ENCODE measurements at regions not wholly inside any gene's neighbourhood (a gene's known extent, or its start where the extent isn't known, plus 50 kb on each side); places are given as distances from the start of the nearest gene placed in this dataset.

DNA sequence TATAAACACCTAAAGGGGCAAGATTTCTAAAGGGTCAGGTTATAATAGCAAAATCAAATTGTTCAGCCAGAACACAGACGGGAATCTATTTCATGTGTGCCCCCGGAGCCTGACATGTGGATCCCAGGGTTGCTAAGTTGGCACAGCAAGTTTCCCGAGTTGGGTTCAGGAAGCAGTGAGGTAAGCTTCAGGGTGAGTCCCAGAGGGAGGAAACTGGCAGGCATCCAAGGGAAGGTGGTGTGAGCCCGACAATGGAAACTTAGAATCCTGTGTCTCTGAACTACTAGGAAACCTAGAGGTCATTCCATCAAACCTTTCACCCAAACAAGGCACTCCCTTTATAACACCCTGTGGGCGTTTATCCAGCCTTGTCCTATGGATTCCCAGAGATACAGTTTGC, 98.4 kb downstream of the ADRB2 start:
- TF ChIP-seq GATA1 (IDR thresholded peaks at IDR 0.05; ENCODE audit: low read depth, low read length) (no peak), POLR2A (IDR thresholded peaks at IDR 0.05; ENCODE audit: low read length) (no peak)
- no peak for DNase-seq

DNA sequence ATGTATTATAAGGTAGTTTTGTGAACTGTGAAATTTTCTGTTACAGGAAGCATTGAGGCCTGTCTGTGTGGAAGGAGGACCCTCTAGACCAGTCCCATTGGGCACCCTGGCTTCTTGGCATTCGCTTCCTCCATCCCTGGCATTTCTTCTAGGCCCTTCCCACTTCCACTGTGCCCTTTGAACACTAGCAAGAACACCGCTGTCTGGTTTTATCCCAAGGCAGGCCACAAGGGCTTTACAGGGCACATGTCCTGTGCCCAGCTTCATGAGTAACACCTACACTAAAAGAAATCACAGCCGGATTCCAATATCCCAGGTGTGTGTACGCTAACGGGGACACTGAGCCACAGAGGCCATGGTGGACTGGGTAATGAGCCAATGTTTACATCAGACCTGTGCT, 99.8 kb downstream of the ADRB2 start:
- TF ChIP-seq GATA1 (IDR thresholded peaks at IDR 0.05; ENCODE audit: low read depth, low read length): no peak
- TF ChIP-seq POLR2A (IDR thresholded peaks at IDR 0.05; ENCODE audit: low read length): no peak
- DNase-seq: no peak

DNA sequence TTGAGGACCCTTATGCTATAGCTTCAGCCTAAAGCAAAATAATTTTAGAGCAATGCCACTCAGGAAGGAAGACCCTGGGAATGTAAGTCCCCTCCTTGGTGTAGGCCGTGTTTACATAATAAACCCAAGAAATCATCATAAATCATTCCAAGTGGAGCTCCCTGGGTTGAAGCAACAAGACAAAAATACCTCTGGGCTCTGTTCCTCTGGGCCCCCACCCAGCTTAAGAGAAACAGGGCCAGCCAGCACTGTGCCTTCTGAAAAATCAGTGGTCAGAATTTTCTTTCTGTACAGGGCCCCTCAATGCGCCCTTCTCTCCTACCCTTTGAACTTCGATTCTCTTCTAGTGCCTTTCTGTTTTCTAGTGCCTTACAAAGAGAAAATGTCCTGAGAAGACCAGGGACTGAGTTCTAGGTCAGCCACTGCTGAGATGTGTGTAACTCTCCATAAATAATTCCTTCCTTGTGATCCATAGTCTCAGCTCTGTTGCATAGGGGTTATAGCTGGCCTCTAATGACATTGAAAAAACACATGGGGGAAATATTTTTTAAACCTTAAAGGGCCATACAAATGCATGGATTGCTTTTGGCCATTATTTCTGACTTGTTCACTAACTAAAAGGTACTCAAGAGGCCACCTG, 101.0 kb downstream of the ADRB2 start:
- no peak for DNase-seq
- TF ChIP-seq POLR2A (IDR thresholded peaks at IDR 0.05; ENCODE audit: low read length) (no peak), GATA1 (IDR thresholded peaks at IDR 0.05; ENCODE audit: low read depth, low read length) (no peak)

DNA sequence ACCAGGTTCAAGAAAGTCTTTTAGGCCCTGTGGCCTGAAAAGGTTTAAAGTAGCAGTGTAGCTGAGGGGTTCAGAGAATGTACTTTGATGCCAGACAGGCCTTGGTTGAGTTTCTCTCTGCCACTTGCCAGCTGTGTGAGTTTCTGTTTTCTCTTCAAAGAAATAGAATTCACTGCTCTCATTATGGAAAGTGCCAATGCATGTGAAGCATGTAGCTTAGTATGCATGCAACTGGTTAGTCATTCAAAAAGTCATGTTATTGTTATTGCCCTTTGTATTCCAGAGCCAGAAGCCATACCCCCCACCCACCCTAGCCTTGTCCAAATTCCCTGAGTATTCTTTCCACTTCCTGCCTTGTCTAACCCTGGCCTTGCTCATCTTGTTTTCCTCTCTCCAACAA, 101.7 kb downstream of the ADRB2 start:
- TF ChIP-seq POLR2A (IDR thresholded peaks at IDR 0.05; ENCODE audit: low read length) (no peak), GATA1 (IDR thresholded peaks at IDR 0.05; ENCODE audit: low read depth, low read length) (no peak)
- DNase-seq: no peak

DNA sequence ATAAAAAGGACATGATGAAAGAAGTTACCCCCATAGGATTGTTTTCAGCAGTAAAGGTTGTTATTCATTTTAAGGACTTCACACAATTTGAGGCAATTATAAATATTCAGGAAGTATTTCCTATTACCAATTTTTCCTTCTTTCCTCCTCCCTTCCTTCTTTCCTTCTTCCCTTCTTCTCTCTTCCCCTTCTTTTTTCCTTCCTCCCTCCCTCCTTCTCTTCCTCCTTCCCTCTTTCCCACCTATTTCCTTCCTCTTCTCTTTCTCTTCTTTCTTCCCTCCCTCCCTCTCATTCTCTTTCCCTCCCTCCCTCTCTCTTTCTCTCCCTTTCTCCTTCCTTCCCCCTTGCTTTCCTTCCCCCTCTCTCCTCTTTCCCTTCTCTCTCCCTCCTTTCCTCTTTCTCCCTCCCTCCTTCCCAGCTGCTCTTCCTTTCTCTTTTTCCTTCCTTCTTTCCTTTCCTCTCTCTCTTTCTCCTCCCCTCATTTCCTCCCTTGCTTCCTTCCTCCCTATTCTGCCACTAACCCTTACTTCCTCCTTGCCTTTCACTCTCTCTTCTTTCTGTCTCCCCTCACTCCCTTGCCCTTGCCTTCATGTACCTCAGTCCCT, 105.1 kb downstream of the ADRB2 start:
- no peak for DNase-seq
- TF ChIP-seq GATA1 (IDR thresholded peaks at IDR 0.05; ENCODE audit: low read depth, low read length): no peak
- TF ChIP-seq POLR2A (IDR thresholded peaks at IDR 0.05; ENCODE audit: low read length): no peak

DNA sequence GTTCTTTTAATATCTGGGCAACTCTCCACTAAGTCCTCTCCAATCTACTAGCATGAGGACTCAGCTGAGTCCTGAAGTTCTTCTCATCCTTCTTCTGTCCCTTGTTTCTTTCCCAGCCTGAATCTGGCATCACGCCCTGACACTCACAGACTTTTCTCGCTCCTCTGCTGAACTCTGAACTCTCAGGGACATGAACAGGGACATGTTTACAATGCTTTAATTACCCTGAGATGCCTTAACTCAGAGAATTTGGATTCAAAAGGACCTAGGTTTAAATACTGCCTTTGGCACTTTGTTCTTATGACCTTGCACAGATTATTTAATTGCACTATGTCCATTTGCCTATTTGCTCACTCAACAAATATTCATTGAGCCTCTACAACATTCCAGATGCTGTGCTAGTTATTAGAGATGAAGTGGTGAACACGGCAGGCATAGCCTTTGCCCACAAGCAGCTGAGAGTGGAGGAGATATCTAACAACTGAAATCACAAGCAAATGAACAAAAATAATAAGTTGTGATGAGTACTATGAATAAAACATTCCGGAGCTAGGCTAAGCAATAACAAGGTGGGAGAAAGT, 106.0 kb downstream of the ADRB2 start:
- TF ChIP-seq POLR2A (IDR thresholded peaks at IDR 0.05; ENCODE audit: low read length) (no peak), GATA1 (IDR thresholded peaks at IDR 0.05; ENCODE audit: low read depth, low read length) (no peak)
- no peak for DNase-seq

DNA sequence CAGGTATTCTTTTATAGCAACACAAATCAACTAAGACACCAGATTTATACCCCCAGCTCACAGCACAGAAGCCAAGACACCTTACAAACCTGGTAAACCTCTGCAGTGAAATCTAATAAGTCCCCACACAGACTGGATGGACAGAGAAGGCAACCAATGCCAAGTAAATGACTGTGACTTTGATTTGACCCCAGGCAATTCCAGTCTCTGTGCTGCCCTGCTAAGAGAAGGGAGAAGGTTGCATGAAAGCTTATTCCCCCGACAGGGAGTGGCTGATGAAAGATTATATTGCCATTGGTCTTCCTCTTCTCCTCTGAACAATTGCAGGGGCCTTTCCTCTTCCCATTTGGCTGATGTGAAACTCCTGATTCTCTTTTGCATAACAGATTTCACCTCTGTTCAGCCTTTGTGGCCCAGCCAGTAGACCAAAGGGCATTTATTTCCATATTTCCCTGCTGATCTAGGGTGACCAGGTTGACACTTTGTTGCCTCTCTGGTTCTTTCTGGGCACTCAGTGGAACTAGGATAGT, 107.6 kb downstream of the ADRB2 start:
- no peak for TF ChIP-seq POLR2A (IDR thresholded peaks at IDR 0.05; ENCODE audit: low read length)
- TF ChIP-seq GATA1 (IDR thresholded peaks at IDR 0.05; ENCODE audit: low read depth, low read length): no peak
- DNase-seq: no peak

DNA sequence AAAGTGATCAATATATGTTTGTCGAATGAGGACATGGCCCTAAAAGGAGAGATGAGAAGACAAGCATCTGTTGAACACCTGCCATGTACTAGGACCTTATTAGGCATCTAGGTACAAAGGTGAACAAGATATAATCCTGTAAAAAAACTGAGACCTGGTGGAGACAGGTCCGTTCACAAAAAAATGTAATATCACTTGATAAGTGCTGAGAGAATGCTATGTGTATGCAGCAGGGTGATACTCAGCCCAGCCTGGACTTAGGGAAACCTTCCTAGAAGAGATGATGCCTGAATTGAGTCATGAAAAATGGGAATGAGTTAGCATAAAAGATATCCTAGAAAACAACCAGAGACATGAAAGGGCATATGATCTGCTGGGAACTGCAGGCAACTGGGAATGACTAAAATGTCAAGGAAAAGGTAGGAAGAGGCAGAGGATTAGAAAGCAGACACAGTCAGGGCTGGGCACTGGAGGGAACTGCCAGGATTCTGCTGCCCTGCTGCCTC, 108.5 kb downstream of the ADRB2 start:
- TF ChIP-seq POLR2A (IDR thresholded peaks at IDR 0.05; ENCODE audit: low read length): no peak
- no peak for TF ChIP-seq GATA1 (IDR thresholded peaks at IDR 0.05; ENCODE audit: low read depth, low read length)

DNA sequence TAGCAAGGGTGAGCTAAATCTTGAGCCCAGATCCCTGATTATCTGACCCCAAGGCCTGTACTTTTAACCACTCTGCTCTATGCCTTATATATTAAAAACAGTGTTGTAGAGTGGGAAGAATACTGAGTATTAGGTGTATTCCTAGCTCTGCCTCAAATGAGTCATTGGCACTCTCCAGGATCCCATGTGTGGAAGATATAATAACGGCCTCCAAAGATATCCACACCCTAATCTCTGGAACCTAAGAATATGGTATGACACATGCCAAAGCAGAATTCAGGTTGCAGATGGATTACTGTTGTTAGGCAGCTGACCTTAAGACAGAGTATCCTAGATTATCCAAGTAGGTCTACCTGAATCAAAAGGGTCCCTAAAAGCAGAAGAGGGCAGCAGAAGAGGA, 110.8 kb downstream of the ADRB2 start:
- TF ChIP-seq GATA1 (IDR thresholded peaks at IDR 0.05; ENCODE audit: low read depth, low read length) (no peak), POLR2A (IDR thresholded peaks at IDR 0.05; ENCODE audit: low read length) (no peak)
- no peak for DNase-seq

More for the DNA sequence above, 108.5 kb downstream of the ADRB2 start:
- DNase-seq: no peak

DNA sequence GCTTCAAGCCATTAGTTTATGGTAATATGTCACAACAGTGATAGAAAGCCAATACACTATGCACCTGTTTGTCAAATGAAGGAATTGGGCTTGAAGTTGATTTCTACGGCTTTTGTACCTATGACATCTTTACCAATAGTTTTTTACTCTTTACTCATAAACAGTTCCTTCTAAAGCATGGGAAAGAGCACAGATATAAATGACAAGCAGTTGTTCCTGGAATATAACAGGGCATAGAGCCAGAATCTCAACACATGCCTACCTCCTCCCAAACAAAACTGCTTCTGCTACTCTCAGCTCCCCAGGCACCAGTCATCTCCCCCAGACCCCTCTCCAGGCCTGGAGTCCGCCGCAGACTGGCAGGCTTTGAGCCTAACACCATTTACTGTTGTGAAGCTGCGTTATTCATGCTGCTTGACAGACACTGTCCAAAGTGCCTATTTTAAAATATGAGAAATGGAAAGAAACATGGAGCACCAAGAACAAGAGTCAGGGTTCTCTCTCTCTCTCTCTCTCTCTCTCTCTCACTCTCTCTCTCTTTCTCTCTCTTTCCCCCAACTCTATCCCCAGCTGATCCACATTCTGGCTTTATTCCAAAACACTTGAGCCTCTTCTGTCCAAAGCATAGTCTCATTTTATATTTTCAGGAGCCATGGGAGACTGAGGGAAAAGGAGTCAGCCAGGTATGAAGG, 111.6 kb downstream of the ADRB2 start:
- TF ChIP-seq POLR2A (IDR thresholded peaks at IDR 0.05; ENCODE audit: low read length): no peak
- no peak for TF ChIP-seq GATA1 (IDR thresholded peaks at IDR 0.05; ENCODE audit: low read depth, low read length)
- no peak for DNase-seq

DNA sequence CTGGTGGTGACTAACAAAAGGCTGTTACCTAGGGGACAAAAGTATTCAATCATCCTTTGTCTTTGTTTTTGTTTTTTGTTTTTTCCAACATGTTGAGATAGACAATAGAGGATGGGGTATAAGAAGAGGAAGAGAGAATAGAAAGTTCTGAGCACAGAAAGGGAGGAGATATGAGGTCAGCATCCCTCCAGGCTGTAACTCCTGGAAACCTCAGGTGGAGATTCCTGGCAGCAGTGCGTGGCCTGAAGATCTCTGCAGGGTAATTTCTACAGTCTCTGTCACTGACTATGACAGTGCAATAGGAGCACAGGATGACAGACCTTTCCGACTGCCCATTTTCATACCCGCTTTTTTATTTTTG, 112.1 kb downstream of the ADRB2 start:
- DNase-seq: no peak
- TF ChIP-seq POLR2A (IDR thresholded peaks at IDR 0.05; ENCODE audit: low read length): no peak
- TF ChIP-seq GATA1 (IDR thresholded peaks at IDR 0.05; ENCODE audit: low read depth, low read length): no peak

DNA sequence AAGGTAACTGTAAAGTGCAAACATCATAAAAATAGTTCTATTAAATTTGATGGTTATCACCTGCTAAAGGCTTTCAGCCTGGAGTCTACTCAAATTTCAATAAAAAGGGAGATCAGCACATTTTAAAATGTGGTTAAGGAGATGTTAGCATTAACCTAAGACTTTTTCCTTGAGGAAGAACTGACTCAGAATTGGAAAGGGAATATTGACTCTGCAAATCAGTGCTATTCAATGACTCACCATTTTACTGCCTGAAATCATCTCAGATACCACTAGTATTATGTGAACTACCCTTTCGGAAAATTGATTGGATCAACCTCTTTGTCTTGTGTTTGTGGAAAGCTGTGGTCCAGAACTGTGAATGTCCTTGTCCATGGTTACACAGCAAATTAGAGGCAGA, 113.3 kb downstream of the ADRB2 start:
- no peak for DNase-seq
- TF ChIP-seq GATA1 (IDR thresholded peaks at IDR 0.05; ENCODE audit: low read depth, low read length): no peak
- TF ChIP-seq POLR2A (IDR thresholded peaks at IDR 0.05; ENCODE audit: low read length): no peak

DNA sequence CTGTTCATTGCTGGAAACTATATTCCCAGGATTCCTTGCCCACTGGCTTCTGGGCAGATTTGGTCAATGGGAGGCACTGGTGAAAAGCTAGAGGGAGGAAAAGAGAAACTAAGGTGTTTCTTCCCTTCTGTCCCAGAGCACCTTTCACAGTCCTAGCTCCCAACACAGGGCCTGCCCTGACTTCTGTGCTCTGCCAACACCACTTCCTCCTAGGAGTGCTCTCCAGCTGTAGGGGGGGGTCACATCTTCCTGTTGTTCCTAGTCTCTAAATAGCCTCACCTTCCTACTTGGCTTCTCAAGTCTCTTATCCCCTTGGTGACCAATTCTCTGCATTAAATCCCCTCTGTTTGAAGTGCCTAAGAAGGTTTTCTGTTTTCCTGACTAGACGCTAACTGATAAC, 115.4 kb downstream of the ADRB2 start:
- DNase-seq: no peak
- TF ChIP-seq GATA1 (IDR thresholded peaks at IDR 0.05; ENCODE audit: low read depth, low read length) (no peak), POLR2A (IDR thresholded peaks at IDR 0.05; ENCODE audit: low read length) (no peak)

DNA sequence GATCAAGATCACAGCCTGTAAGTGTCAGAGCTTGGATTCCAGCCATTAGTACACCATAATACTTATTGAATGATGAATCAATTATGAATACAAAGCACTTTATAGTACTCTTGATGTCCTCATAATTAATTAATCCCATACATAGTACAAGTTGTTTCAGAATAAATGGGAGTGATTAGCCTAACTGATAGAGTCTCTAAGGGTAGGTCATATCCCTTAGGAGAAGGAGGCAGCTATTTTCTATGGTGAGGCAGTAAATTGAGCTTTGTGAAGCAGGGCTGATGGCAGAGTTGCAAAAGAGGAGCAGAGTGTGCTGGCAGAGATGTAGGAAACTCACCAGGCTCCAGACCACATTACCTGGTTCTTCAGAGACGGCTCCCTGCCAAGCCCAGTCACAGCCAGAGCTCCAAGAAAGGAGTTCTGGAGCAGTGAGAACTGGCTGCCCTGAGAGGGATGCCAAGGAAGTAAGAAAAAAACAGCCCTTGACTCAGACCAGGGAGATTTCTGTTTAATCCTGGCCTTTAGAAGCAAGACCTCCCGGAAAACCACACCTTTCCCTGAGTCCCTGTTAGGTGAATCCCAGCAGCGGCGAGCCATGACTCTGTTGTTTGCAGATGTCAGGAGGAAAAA, 112.9 kb downstream of the SH3TC2 start:
- no peak for DNase-seq
- no peak for TF ChIP-seq GATA1 (IDR thresholded peaks at IDR 0.05; ENCODE audit: low read depth, low read length)
- no peak for TF ChIP-seq POLR2A (IDR thresholded peaks at IDR 0.05; ENCODE audit: low read length)

Measured in erythroblast (primary cell).